H9 (cell line): ENCODE measurements at regions not wholly inside any gene's neighbourhood (a gene's known extent, or its start where the extent isn't known, plus 50 kb on each side); places are given as distances from the start of the nearest gene placed in this dataset.

Source experiments
- DNase-seq: peaks from one replicate; pipeline ENCODE4 v3.0.0-alpha.2; 2017
- H2AFZ ChIP-seq: one replicate; pipeline ENCODE4 v1.6.1; 2013; ENCODE audit warnings: mild to moderate bottlenecking, low read length, control low read depth, moderate library complexity
- H2AK5ac ChIP-seq: 2 replicates; pipeline ENCODE4 v1.6.1; 2013; ENCODE audit warnings: low read length, control low read depth, mixed read lengths; ENCODE audit not compliant: insufficient read length
- H2BK120ac ChIP-seq: one replicate; pipeline ENCODE4 v1.6.1; 2013; ENCODE audit warnings: low read depth, mild to moderate bottlenecking, low read length, control low read depth, inconsistent platforms; ENCODE audit not compliant: poor library complexity, severe bottlenecking
- H2BK12ac ChIP-seq: 2 replicates; pipeline ENCODE4 v1.6.1; 2013; ENCODE audit warnings: low read length, control low read depth, mixed read lengths, low read depth; ENCODE audit not compliant: insufficient read length
- H2BK15ac ChIP-seq: 2 replicates; pipeline ENCODE4 v1.6.1; 2013; ENCODE audit warnings: low read depth, low read length, control low read depth
- H2BK20ac ChIP-seq: one replicate; pipeline ENCODE4 v1.6.1; 2013; ENCODE audit warnings: low read depth, mild to moderate bottlenecking, low read length, control low read depth, inconsistent platforms; ENCODE audit not compliant: poor library complexity, severe bottlenecking
- H2BK5ac ChIP-seq: 2 replicates; pipeline ENCODE4 v1.6.1; 2013; ENCODE audit warnings: low read length, control low read depth, mixed read lengths; ENCODE audit not compliant: insufficient read length
- H3K14ac ChIP-seq: 2 replicates; pipeline ENCODE4 v1.6.1; 2013; ENCODE audit warnings: low read length, control low read depth; ENCODE audit not compliant: insufficient read depth
- H3K18ac ChIP-seq: 2 replicates; pipeline ENCODE4 v1.6.1; 2013; ENCODE audit warnings: low read depth, mild to moderate bottlenecking, mixed read lengths, low read length, control low read depth; ENCODE audit not compliant: insufficient read length
- H3K23ac ChIP-seq: 2 replicates; pipeline ENCODE4 v1.6.1; 2013; ENCODE audit warnings: low read length, control low read depth, mixed read lengths, low read depth; ENCODE audit not compliant: insufficient read length
- H3K23me2 ChIP-seq: 2 replicates; pipeline ENCODE4 v1.6.1; 2013; ENCODE audit warnings: low read depth, mild to moderate bottlenecking, mixed read lengths, low read length, control low read depth; ENCODE audit not compliant: insufficient read length, poor library complexity, severe bottlenecking
- H3K27ac ChIP-seq: 2 replicates; pipeline ENCODE4 v1.5.1; 2013; ENCODE audit warnings: low read length, control low read depth, mixed read lengths, low read depth; ENCODE audit not compliant: insufficient read length
- H3K27me3 ChIP-seq: 2 replicates; pipeline ENCODE4 v1.6.1; 2013; ENCODE audit warnings: low read length, control low read depth, inconsistent platforms; ENCODE audit not compliant: insufficient read depth
- H3K4ac ChIP-seq: 2 replicates; pipeline ENCODE4 v1.6.1; 2013; ENCODE audit warnings: low read depth, mild to moderate bottlenecking, control low read depth, inconsistent platforms, low read length, moderate library complexity
- H3K4me1 ChIP-seq: 2 replicates; pipeline ENCODE4 v1.6.1; 2013; ENCODE audit warnings: low read length, control low read depth, inconsistent platforms; ENCODE audit not compliant: insufficient read depth
- H3K4me2 ChIP-seq: 2 replicates; pipeline ENCODE4 v1.6.1; 2013; ENCODE audit warnings: low read length, control low read depth, mixed read lengths; ENCODE audit not compliant: insufficient read length, insufficient read depth
- H3K56ac ChIP-seq: 2 replicates; pipeline ENCODE4 v1.6.1; 2013; ENCODE audit warnings: low read depth, mild to moderate bottlenecking, mixed read lengths, low read length, control low read depth; ENCODE audit not compliant: insufficient read length
- H3K79me1 ChIP-seq: 2 replicates; pipeline ENCODE4 v1.6.1; 2013; ENCODE audit warnings: low read depth, mild to moderate bottlenecking, moderate library complexity, low read length, control low read depth, inconsistent platforms; ENCODE audit not compliant: insufficient read depth, poor library complexity, severe bottlenecking
- H3K79me2 ChIP-seq: 2 replicates; pipeline ENCODE4 v1.6.1; 2013; ENCODE audit warnings: low read length, control low read depth, inconsistent platforms; ENCODE audit not compliant: insufficient read depth
- H3K9ac ChIP-seq: 2 replicates; pipeline ENCODE4 v1.6.1; 2013; ENCODE audit warnings: low read length, control low read depth, mixed read lengths; ENCODE audit not compliant: insufficient read length; ENCODE audit errors: extremely low read depth
- H3K9me3 ChIP-seq: one replicate; pipeline ENCODE4 v1.6.1; 2013; ENCODE audit warnings: low read depth, low read length, inconsistent platforms; ENCODE audit not compliant: control insufficient read depth
- H3T11ph ChIP-seq: one replicate; pipeline ENCODE4 v1.6.1; 2013; ENCODE audit warnings: mild to moderate bottlenecking, low read length, control low read depth, inconsistent platforms
- H4K20me1 ChIP-seq: one replicate; pipeline ENCODE4 v1.6.1; 2013; ENCODE audit not compliant: control insufficient read depth, insufficient read length, insufficient read depth
- H4K5ac ChIP-seq: 2 replicates; pipeline ENCODE4 v1.6.1; 2013; ENCODE audit warnings: low read depth, mild to moderate bottlenecking, mixed read lengths, low read length, control low read depth; ENCODE audit not compliant: insufficient read length
- H4K8ac ChIP-seq: replicated peaks from 2 replicates; pipeline ENCODE4 v1.6.1; 2013; ENCODE audit warnings: low read length, control low read depth, mixed read lengths, low read depth; ENCODE audit not compliant: insufficient read length
- H4K91ac ChIP-seq: 2 replicates; pipeline ENCODE4 v1.6.1; 2013; ENCODE audit warnings: low read depth, mild to moderate bottlenecking, moderate library complexity, mixed read lengths, low read length, control low read depth; ENCODE audit not compliant: insufficient read length
- H3K27ac Mint-ChIP-seq, 3 experiments: 2 replicates in 2 of 3; 3 replicates in 1 of 3; pipeline ENCODE4 v1.8.0; 2020 to 2021; ENCODE audit warnings: mixed read lengths in 3 of 3, mild to moderate bottlenecking in 1 of 3, moderate library complexity in 1 of 3
- H3K27me3 Mint-ChIP-seq: 2 replicates; pipeline ENCODE4 v1.8.0; 2021; ENCODE audit warnings: low read depth, mild to moderate bottlenecking, moderate library complexity, mixed read lengths
- H3K36me3 Mint-ChIP-seq, 3 experiments: 2 replicates in 2 of 3; 3 replicates in 1 of 3; pipeline ENCODE4 v1.8.0; 2020 to 2021; ENCODE audit warnings: low read depth in 3 of 3, mixed read lengths in 3 of 3; ENCODE audit not compliant: insufficient read depth in 1 of 3
- H3K4me1 Mint-ChIP-seq, 2 experiments: 2 replicates each; pipeline ENCODE4 v1.8.0; 2020; ENCODE audit warnings: mixed read lengths in 2 of 2
- H3K4me3 Mint-ChIP-seq, 2 experiments: 2 replicates in 1 of 2; 3 replicates in 1 of 2; pipeline ENCODE4 v1.8.0; 2020 to 2021; ENCODE audit warnings: mild to moderate bottlenecking in 2 of 2, mixed read lengths in 2 of 2, moderate library complexity in 1 of 2
- H3K9me3 Mint-ChIP-seq, 2 experiments: 2 replicates in 1 of 2; 3 replicates in 1 of 2; pipeline ENCODE4 v1.8.0; 2020; ENCODE audit warnings: mild to moderate bottlenecking in 2 of 2, mixed read lengths in 2 of 2, moderate library complexity in 1 of 2
- WGBS: extraction: QIAGEN DNeasy Blood & Tissue Kit; methylation state at CpG from one replicate; pipeline ENCODE4 v1.1.7; 2013; ENCODE audit warnings: missing lambda C conversion rate, low lambda C conversion rate, mixed read lengths; ENCODE audit not compliant: insufficient read length; ENCODE audit errors: extremely low coverage; 5-methylcytosine and 5-hydroxymethylcytosine counted together
- TF ChIP-seq, protein P1 (sequence below): fragments of 200-600 bp; sonication (generic); conservative IDR thresholded peaks from 3 replicates; pipeline ENCODE4 v1.8.0; 2021; ENCODE audit warnings: antibody characterized with exemption, mild to moderate bottlenecking

DNA sequence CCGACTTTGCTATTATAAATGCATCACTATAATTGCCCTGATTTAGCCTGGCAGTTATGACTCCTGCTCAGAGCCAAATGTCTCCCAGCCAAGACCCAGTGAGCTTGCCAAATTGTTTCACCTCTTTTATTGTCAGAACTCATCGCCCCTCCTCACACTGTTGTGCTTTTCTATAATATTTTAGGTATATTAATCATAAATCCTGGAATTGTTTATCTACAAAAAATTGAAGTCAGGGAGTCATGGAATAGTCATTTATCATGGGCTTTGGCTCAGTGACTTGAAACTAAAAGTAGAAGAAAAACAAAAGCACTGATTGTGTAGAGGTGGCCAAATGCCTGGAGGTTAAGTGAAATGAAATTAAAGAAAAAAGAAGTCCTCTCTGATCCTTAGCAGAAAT is 85.6 kb downstream of the PFDN4 start:
- Histone ChIP-seq H2BK120ac (no peak overlapping the region), H3K4me1 (peaks cover 4% of the 10 kb centered on the region; the same call in 1 of the 2 replicates), H3K9me3 (no peaks in the 10 kb centered on the region), H4K91ac (no peak overlapping the region), H2BK5ac (no peak overlapping the region), H3K23ac (no peak overlapping the region), H4K8ac (no peak overlapping the region), H4K5ac (no peak overlapping the region), H3K79me1 (no peaks in the 10 kb centered on the region), H3K4me2 (no peak overlapping the region), H3K18ac (no peak overlapping the region), H3T11ph (no peak overlapping the region), H3K14ac (no peak overlapping the region), H3K4ac (no peak overlapping the region), H3K79me2 (no peaks in the 10 kb centered on the region), H3K9ac (no peak overlapping the region), H3K56ac (no peak overlapping the region), H3K27ac (no peak overlapping the region), H3K23me2 (no peaks in the 10 kb centered on the region), H2BK15ac (no peak overlapping the region), H2AK5ac (no peak overlapping the region), H2BK12ac (no peak overlapping the region), H2BK20ac (no peak overlapping the region), H2AFZ (no peak overlapping the region), H3K27me3 (no peaks in the 10 kb centered on the region), H4K20me1 (no peaks in the 10 kb centered on the region)
- H3K4me3 Mint-ChIP-seq: no peak overlapping the region
- no peak for DNase-seq
- H3K27me3 Mint-ChIP-seq: no peaks in the 10 kb centered on the region
- WGBS: no CpG with 5 or more reads among the region's 2 CpGs
- H3K9me3 Mint-ChIP-seq: no peaks in the 10 kb centered on the region
- no peaks in the 10 kb centered on the region; a peak in 1 of 7 replicates for H3K36me3 Mint-ChIP-seq
- peaks cover 28 to 34% of the 10 kb centered on the region in 2 experiments for H3K4me1 Mint-ChIP-seq
- TF ChIP-seq, protein P1, sequence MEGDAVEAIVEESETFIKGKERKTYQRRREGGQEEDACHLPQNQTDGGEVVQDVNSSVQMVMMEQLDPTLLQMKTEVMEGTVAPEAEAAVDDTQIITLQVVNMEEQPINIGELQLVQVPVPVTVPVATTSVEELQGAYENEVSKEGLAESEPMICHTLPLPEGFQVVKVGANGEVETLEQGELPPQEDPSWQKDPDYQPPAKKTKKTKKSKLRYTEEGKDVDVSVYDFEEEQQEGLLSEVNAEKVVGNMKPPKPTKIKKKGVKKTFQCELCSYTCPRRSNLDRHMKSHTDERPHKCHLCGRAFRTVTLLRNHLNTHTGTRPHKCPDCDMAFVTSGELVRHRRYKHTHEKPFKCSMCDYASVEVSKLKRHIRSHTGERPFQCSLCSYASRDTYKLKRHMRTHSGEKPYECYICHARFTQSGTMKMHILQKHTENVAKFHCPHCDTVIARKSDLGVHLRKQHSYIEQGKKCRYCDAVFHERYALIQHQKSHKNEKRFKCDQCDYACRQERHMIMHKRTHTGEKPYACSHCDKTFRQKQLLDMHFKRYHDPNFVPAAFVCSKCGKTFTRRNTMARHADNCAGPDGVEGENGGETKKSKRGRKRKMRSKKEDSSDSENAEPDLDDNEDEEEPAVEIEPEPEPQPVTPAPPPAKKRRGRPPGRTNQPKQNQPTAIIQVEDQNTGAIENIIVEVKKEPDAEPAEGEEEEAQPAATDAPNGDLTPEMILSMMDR: no peak
- no peak overlapping the region for H3K27ac Mint-ChIP-seq
